ENCODE measurements at regions not wholly inside any gene's neighbourhood (a gene's known extent, or its start where the extent isn't known, plus 50 kb on each side); places are given as distances from the start of the nearest gene placed in this dataset.

DNA sequence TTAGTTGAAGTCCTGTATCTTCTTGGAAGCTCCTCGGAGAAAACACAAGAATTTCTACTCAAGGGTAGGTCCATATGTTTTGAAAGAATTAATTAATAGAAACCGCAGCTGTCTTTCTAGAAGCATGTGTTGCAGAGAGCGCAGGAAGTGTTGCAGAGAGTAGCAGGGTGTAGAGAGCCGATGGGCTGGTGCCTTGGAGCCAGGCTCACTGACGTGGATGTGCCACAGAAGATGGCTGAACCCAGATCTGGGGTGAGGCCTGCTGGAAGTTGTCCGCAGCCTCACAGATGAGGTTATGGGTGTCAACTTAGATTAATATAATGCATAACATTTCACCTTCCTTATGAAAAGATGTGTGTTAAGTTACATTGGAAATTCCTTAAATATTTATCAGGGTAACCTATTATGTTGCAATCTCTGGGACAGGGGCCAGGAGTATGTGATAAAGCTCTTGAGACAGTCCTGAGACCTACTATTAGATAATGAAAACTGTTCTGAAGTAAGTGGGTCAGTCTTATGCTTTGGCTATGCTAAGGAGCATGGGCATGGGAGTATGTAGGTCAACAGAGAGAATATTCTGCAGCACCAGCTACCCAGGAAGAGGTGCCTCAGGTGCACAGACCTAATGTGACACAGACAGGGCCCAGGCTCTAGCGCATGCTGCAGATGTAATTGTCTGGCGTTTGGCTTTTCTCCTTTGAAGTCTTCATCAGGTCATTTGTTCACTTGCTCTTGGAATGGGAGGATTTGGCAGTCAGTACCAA is 973.3 kb downstream of the BCL11B start:
- intact Hi-C loops (cut with micrococcal nuclease) = no loop called here

DNA sequence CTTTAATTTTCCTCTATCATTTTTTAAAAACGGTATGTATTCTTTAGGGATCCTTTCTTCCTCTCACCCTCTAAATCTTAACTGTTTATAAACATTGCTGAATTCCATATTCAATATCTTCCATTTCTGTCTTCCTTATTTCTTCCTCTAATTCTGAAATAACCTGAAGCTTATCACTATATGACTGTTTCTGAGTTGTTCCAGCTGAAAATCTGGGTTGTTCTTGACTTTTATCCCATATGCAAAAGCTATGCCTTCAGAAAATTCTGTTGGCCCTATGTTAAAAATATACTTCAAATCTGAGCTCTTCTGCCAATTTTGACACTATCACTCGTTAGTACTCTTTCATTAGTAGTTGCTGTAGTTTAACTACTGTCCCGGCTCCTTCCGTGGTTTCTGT is 970.3 kb downstream of the BCL11B start:
- intact Hi-C loops (cut with micrococcal nuclease) = no loop called here

DNA sequence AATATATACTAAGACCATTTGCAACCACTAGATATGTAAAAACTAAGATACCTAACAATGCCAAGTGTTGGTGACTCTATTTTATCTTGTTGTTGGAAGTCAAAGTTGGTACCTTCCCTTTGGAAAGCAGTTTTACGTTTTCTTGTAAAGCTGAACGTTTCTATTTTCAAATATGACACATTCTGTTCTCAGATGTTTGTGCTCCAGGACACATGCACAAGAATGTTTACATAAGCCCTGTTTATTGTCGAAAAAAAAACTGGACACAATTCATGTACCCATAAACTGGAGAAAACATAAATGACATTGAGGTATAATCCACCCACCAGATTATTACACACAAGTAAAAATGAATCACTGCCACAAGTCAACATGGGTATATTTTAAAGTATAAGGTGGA is 967.4 kb downstream of the BCL11B start:
- intact Hi-C loops (cut with micrococcal nuclease) = no loop called here

DNA sequence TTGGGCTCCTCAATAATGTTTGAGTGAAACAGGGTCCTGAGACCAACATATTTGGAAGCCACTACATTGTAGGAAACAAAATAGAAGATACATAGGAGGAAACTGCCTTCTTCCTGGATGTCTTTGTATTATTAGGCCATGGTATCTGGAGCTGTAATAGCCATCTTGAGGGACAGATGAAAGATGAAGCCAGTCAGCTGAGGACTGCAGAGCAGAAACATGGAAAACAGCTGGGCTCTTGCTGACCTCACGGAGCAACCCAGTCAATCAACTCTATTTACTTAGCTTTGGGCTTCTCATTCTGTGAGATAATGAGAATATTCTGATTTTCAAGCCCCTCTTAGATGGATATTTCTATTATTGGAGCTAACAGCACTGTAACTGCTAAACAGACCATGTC is 962.4 kb downstream of the BCL11B start:
- intact Hi-C loops (cut with micrococcal nuclease) = no loop called here

DNA sequence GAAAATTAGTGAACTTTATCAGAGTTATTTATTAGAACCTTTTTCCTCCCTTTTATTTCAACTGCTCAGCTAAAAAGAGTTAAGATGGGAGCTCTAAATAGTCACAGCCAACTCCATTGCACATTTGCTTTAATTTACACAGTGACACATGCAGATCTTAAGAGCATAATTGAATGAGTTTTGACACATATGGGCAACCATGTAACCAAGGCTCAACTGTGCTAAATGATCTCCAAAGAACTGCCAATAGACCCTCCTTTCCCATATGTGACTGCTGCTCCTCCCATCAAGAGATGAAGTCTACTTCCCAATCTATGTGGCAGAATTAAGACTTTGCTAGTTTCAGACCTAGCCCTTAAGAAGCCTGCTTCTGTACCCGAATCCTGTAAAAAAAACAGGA is 960.0 kb downstream of the BCL11B start:
- intact Hi-C loops (cut with micrococcal nuclease) = no loop called here

DNA sequence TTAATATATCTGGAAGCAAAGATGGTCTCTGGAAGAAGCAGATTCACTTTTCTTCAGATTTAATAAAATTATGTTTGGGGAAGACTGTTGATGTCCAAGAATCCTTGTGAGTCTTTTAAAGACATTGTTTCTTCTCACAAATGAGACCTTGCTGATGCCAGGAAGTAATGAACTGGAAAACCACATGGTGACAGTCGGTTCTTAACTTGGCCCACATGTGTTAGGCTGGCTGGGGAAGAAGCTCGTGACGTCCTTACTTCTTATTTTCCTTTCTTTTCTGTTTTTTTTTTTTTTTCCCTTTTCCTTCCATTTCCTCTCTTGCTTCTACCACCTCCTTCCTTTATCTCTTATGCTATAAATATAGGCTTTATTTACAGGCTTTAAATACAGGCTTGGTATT is 950.2 kb downstream of the BCL11B start:
- intact Hi-C loops (cut with micrococcal nuclease) = no loop called here

DNA sequence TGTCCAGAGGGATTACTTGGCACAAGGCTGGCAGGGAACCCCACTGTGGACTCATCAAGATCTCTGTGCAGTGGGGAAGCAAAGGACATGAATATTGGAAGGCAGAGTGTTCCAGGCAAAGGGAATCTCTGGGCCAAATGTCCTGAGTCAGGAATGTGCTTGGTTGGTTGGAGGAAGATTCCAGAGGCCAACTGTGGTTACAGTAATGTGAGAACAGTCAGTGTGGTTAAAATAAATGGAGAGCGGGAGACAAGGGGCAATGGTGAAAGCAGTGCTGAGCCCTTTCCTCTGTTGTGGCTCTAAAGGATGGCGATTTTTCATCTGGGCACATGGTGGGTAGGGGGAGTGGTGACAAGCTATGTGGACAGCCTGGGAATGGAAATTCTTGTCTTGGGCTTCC is 948.2 kb downstream of the BCL11B start:
- intact Hi-C loops (cut with micrococcal nuclease) = no loop called here

DNA sequence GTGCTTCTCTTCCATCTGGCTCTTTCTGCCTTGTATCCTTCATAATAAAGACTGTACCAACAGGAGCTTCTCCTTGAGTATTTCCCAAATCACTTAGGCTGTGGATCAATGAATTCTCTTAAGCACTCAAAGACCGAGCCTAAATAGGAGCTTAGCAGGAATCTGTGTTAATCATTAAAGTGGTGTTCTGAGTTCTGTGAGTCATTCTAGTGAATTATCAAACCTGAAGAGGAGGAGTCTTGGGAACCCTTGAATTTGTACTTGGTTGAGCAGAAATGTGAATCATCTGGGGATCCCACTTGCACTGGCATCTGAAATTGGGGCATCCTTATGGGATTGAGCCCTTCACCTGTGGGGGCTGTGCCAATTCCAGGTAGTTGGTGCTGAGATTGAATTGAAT is 946.2 kb downstream of the BCL11B start:
- intact Hi-C loops (cut with micrococcal nuclease) = no loop called here

DNA sequence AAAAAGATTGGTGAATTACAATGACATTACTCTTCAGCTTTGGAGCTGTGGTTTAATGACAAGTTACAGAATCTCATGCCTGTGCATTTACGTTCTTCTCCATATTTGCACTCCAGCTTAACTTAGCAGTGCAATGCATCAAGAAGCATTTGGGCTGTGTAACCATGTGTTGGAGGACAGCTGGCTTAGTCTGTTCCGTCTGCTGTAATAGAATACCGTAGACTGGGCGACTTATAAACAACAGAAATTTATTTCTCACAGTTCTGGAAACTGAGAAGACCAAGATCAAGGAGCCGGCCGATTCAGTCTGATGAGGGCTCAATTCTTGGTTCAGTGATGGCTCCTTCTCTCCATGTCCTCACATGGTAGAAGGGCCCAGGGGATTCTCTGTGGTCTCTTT is 943.5 kb downstream of the BCL11B start:
- intact Hi-C loops (cut with micrococcal nuclease) = no loop called here

DNA sequence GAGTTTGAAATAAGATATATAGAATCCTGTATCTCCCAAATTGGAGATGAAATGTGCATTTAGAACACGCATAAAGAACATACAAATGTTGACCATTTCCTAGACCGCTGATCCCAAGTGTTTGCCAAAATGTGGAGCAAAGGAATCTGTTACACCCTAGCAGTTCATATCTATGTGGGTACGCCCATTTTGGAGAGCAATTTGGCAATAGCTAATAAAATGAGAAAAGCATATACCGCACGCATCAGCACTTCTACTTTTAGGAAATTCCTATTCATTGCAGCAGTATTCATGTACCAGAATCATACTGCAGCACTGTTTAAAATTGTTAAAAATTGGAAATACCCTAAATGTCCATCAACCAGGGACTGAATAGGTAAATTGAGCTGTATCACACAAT is 937.8 kb downstream of the BCL11B start:
- intact Hi-C loops (cut with micrococcal nuclease) = no loop called here

DNA sequence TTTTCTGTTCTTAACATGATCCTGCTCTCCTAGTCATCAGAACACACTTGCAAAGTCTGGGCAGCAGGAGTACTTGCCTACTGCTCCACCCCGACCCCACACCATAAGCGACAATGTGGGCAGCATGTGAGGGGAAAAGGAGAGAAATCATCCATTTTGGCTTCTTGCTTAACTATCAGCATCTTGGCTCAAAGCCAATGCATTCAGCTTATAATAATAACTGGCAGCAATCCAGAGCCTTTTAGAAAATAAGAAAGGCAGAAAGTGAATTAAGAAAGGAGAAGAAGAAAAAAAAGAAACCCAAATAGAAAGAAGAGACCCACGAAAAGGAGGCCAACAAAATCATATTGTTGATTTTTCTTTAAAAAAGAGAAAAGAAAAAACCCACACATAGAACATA is 930.8 kb downstream of the BCL11B start:
- intact Hi-C loops (cut with micrococcal nuclease) = no loop called here

DNA sequence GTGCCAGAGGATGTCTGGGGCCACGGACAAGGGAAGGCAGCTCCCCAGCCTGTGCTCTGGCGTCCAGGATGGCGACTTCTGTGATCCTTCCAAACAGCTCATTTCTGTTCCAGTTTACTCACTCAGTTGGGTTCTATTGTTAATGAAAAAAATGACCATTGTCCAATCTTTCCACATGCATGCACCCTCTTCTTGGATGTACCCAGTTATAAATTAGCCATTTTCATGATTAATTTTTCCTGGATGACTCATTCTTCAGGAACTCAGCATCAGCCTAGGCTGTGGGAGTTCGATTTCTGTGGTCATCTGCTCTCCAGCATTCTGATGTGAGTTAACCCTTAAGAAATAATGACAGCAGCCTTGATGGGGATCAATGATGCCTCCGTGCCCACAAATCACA is 926.8 kb downstream of the BCL11B start:
- intact Hi-C loops (cut with micrococcal nuclease) = no loop called here

DNA sequence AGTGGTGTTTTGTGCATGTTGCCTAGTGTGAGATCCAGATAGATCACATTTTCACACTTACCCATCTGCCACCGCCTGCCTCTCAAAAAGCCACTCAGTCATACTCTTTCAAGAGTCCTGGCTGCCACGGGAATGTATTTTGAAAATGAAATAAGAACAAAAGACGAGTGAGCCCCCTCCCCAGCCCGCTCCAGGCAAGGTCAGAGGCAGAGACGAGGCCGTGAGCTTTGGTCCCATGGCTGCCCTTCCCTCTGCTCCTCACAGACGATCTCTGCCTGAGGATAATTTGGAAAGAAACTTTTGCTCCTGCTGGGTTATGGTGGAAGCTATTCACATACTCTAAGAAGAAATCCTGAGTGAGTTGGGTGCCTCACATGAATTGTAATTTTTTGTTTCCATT is 924.3 kb downstream of the BCL11B start:
- intact Hi-C loops (cut with micrococcal nuclease) = no loop called here

DNA sequence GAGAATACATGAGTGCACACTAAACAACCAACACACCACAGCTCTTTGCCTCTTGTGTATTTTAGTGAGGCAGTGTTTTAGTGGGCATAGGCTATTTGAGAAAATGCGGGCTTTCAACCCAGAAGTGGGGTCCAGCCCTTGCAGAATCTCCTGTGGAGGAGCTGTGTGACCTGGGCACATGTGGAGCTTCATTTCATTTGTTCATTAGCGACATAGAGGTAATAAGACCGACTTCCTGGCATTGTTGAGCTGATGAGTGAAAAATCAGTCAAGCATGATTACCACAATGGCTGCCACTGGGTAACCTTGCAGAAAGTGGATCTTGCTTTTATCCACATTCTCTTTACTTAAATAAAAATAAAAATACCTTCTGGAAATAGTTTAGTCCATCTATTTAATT is 923.5 kb downstream of the BCL11B start:
- intact Hi-C loops (cut with micrococcal nuclease) = no loop called here

DNA sequence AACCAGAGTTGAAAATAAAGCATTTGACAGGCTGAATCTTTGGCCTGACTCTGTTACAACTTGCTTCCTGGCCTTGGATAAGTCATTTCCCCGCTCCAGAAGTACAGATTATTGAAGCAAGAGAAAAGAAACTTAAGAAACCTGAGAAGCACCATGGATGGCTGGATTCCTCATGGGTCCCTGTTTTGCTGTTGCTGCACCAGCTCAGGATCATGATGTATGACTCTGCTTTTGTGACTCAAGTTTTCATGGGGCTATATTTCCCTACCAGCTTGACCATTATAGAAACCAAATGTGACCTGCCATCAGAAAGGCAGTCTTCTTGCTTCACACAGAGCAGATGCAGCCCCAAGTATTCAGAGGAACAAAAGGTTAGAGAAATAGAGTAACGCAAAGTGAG is 921.8 kb downstream of the BCL11B start:
- intact Hi-C loops (cut with micrococcal nuclease) = no loop called here

DNA sequence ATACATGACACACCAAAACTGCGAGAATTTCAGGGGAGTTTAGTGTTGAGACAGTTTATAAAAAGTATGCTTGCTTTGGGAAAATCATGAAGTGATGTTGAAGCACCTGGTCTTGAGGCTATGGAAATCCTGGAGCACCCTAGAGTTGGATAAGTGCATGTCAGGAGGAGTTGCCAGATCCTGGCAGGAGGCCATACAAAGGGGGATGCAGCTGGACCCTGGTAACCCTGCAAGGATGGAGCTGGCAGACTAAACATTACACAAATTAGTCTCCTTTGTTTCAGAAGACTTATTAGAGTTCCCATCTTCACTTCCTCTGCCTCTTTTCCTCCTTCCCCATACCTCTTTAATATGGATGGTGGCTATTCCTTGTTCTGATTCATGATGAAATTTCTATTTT is 907.0 kb downstream of the BCL11B start:
- intact Hi-C loops (cut with micrococcal nuclease) = no loop called here

DNA sequence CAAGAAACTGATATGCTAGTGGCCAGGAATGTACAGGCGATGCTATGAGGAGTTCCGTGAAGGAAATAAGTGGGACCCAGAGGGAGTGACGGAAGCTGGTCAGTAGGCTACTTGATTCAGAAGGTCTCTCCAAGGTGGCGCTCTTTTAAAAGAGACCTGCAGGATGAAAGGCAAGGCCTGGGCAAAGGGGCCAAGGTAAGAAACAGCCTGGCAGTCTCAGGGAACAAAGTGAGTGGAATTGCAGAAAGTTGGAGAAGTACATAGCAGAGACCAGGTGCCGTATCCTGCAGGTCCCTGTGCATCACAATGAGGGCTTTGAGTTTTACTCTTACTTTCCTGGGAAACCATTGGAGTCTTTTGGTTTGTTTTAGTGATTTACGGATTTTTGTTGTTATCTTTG is 905.6 kb downstream of the BCL11B start:
- intact Hi-C loops (cut with micrococcal nuclease) = no loop called here

DNA sequence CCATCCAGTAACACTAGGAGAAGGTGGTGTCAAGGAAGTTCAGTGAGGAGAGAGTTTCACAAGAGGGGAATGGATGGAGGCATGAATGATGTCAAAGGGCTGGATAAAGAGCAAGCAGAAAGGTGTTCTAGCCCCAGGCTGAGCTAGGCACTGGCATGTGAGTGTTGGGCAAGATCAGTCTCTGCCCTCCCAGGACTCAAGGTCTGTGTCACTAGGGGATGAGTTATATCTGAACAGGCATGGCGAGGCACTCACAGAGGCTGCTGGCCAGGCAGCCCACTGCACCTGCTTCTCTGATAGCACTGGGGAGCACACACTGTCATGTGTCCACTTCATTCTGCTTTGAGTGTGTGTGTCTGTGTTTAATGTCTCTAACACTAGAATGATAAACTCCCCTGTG is 903.8 kb downstream of the BCL11B start:
- intact Hi-C loops (cut with micrococcal nuclease) = no loop called here

DNA sequence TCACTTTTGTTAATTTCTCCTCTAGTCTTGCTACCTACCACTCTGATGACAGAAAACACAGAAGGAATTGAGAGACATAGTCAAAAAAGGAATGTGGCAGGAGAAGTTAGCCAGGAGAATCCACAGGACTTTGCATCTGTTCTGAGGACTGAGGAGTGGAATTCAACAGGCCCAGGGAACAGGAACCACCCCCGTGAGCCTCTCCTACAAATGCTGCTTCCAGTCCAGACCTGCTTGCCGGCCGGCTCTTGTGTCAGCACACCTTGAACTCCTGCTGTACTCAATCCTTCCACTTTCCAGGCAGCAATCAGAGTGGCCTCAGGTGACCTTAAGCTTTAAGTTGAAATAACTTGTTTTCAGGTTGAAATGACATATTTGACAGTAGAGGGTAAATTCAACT is 903.1 kb downstream of the BCL11B start:
- intact Hi-C loops (cut with micrococcal nuclease) = no loop called here

DNA sequence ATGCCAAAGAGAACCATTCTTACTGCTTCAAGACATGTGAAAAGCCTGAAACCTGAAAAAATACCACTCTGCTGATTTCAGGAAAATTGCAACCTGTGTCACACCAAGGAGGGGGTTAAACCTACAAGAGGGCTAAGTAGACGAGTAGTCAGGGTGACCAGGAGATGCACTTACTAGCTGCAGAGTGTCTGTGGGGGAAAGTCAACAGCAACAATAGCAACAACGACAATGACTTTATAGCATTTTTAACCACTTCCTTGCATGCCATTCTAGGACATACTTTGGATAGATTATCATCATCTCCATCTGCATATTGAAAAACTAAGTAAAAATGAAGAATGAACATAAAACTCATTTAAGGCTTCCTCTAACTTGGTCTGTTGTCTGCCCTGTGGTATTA is 902.7 kb downstream of the BCL11B start:
- intact Hi-C loops (cut with micrococcal nuclease) = no loop called here

DNA sequence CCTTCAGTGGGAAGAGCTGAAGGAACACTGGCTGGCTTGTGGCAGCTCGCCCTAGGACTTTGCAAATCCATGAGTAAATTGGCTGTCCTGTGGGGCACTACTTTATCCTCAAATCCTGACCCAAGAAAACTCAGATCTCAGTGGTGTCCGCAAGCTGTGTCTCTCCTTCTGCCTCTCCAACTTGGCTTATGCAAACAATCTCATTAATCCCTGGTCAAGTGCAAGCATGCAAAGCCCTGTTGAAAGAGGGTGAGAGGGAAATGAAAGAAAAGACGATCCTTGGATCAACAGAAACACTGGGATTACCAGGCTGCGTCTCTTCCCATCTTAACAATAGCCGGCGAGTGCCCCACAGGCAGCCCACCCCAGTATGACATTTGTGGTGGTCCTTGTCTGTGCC is 901.6 kb downstream of the BCL11B start:
- intact Hi-C loops (cut with micrococcal nuclease) = no loop called here

DNA sequence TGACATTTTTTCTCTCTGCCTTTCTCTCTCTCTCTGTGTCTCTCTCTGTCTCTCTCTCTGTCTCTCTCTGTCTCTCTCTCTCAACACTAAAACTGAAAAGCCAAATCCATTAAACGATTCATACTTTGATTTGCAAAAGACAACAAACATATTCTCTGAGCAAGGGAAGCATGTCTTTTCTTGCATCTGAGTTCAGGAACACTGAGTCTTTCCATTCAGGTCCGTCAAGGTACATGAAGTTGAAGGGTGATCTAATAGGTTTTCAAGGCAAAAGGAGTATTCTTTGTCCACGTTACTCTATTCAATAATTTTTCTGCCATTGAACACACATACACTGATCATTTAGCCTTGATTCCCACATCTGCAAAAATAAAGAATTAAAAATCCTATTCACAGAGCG is 900.9 kb downstream of the BCL11B start:
- intact Hi-C loops (cut with micrococcal nuclease) = no loop called here

DNA sequence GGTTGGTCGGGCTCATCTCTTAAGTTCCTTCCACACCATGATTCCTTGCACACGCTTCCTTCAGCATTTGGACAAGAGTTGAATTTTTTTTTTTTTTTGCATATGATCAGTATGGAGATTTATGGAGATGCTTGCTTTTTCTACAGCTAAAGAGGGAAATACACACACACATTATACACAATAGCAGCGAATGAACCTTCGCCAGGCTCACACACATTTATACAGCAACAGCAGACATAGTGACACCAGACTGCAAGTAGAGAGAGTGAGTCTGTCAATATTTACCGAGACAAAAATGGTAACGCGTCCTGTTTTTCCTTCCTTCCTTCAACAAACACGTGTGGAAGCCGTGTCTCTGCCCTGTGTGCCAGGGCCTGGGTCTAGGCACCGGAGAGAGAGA is 897.9 kb downstream of the BCL11B start:
- intact Hi-C loops (cut with micrococcal nuclease) = no loop called here

DNA sequence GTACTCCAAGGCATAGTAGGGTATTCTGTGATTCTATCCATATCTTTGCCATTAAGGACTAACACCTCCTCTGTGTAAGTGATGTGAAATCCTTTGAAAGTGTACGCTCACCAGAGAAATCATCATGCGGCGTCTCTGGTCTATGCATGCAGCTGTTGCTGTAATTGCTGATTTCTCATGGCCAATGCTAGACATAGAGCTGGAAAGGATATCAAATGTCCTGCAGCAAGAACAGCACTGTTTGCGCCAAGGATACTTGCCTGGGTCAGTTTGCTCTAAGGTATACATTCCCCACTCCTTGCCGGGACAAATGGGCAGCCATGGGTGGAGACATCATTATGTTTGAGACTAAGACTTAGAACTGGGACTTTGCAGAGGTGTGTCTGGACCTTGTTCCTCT is 896.4 kb downstream of the BCL11B start:
- intact Hi-C loops (cut with micrococcal nuclease) = no loop called here
